ENCODE measurements at regions not wholly inside any gene's neighbourhood (a gene's known extent, or its start where the extent isn't known, plus 50 kb on each side); places are given as distances from the start of the nearest gene placed in this dataset.

- DNase-seq (ENCODE audit: low spot score): no peak
- H3K27ac Mint-ChIP-seq (ENCODE audit: unreplicated experiment): no peak overlapping the region
- H3K4me3 Mint-ChIP-seq (ENCODE audit: unreplicated experiment): no peak overlapping the region
- TF ChIP-seq CTCF (IDR thresholded peaks at IDR 0.05): no peak
- peaks cover 18% of the 10 kb centered on the region for H3K4me1 Mint-ChIP-seq (ENCODE audit: low read depth)
- no peaks in the 10 kb centered on the region for H3K27me3 Mint-ChIP-seq (ENCODE audit: low read depth)
- H3K36me3 Mint-ChIP-seq (ENCODE audit: low read depth): no peaks in the 10 kb centered on the region
- peaks cover 5% of the 10 kb centered on the region for H3K9me3 Mint-ChIP-seq (ENCODE audit: low read depth)
Observed at GRCh38 chr14:22232933-22233332, 356.1 kb downstream of the DAD1 start.

- no peak for DNase-seq (ENCODE audit: low spot score)
- H3K27ac Mint-ChIP-seq (ENCODE audit: unreplicated experiment): no peak overlapping the region
- H3K27me3 Mint-ChIP-seq (ENCODE audit: low read depth): no peaks in the 10 kb centered on the region
- H3K4me3 Mint-ChIP-seq (ENCODE audit: unreplicated experiment): no peak overlapping the region
- TF ChIP-seq CTCF (IDR thresholded peaks at IDR 0.05): no peak
- peaks cover 5% of the 10 kb centered on the region for H3K9me3 Mint-ChIP-seq (ENCODE audit: low read depth)
- peaks cover 18% of the 10 kb centered on the region for H3K4me1 Mint-ChIP-seq (ENCODE audit: low read depth)
- no peaks in the 10 kb centered on the region for H3K36me3 Mint-ChIP-seq (ENCODE audit: low read depth)
Observed at GRCh38 chr14:22232486-22232885, 356.5 kb downstream of the DAD1 start.

GRCh38 chr14:22231018-22231417, 358.0 kb downstream of the DAD1 start:
- no peak for TF ChIP-seq CTCF (IDR thresholded peaks at IDR 0.05)
- Mint-ChIP-seq H3K9me3 (ENCODE audit: low read depth) (peaks cover 5% of the 10 kb centered on the region), H3K4me1 (ENCODE audit: low read depth) (peaks cover 29% of the 10 kb centered on the region), H3K27me3 (ENCODE audit: low read depth) (no peaks in the 10 kb centered on the region), H3K27ac (ENCODE audit: unreplicated experiment) (no peak overlapping the region), H3K36me3 (ENCODE audit: low read depth) (no peaks in the 10 kb centered on the region), H3K4me3 (ENCODE audit: unreplicated experiment) (no peak overlapping the region)
- no peak for DNase-seq (ENCODE audit: low spot score)

- Mint-ChIP-seq H3K9me3 (ENCODE audit: low read depth) (peaks cover 5% of the 10 kb centered on the region), H3K27me3 (ENCODE audit: low read depth) (no peaks in the 10 kb centered on the region), H3K4me1 (ENCODE audit: low read depth) (peaks cover 34% of the 10 kb centered on the region), H3K4me3 (ENCODE audit: unreplicated experiment) (no peak overlapping the region), H3K36me3 (ENCODE audit: low read depth) (no peaks in the 10 kb centered on the region), H3K27ac (ENCODE audit: unreplicated experiment) (no peak overlapping the region)
- TF ChIP-seq CTCF (IDR thresholded peaks at IDR 0.05): no peak
- no peak for DNase-seq (ENCODE audit: low spot score)
Observed at GRCh38 chr14:22230517-22230916, 358.5 kb downstream of the DAD1 start.

GRCh38 chr14:22227084-22227483, 361.9 kb downstream of the DAD1 start:
- peaks cover 4% of the 10 kb centered on the region for H3K9me3 Mint-ChIP-seq (ENCODE audit: low read depth)
- no peak overlapping the region for H3K4me3 Mint-ChIP-seq (ENCODE audit: unreplicated experiment)

More at GRCh38 chr14:22227084-22227483, 361.9 kb downstream of the DAD1 start:
- no peaks in the 10 kb centered on the region for H3K27me3 Mint-ChIP-seq (ENCODE audit: low read depth)
- peaks cover 60% of the 10 kb centered on the region for H3K4me1 Mint-ChIP-seq (ENCODE audit: low read depth)
- DNase-seq (ENCODE audit: low spot score): no peak
- no peak overlapping the region for H3K27ac Mint-ChIP-seq (ENCODE audit: unreplicated experiment)
- TF ChIP-seq CTCF (IDR thresholded peaks at IDR 0.05): no peak
- H3K36me3 Mint-ChIP-seq (ENCODE audit: low read depth): no peaks in the 10 kb centered on the region
